B cell (primary cell): ENCODE measurements at regions not wholly inside any gene's neighbourhood (a gene's known extent, or its start where the extent isn't known, plus 50 kb on each side); places are given as distances from the start of the nearest gene placed in this dataset.

Source experiments
- ATAC-seq: fragments of 200-7000 bp; cut with Tn5 transposase; one replicate; pipeline ENCODE4 v1.10.0; 2021; ENCODE audit warnings: low read depth, mild to moderate bottlenecking, moderate number of reproducible peaks, moderate library complexity
- CTCF ChIA-PET: fragments of 350-600 bp; sonication (Branson Sonifier 250); formaldehyde crosslinking; loops from one replicate; lab custom pipeline; 2021; ENCODE audit warnings: antibody characterized with exemption, inconsistent platforms; lab: Charles Lee
- POLR2A ChIA-PET: fragments of 350-600 bp; sonication (Branson Sonifier 250); formaldehyde crosslinking; loops from one replicate; lab custom pipeline; 2021; ENCODE audit warnings: antibody characterized with exemption; lab: Charles Lee
- DNase-seq: peaks from one replicate; pipeline ENCODE4 v3.0.0; 2013
- H2AFZ ChIP-seq: 2 replicates; pipeline ENCODE4 v1.6.1; 2012; ENCODE audit warnings: mild to moderate bottlenecking, low read depth, low read length; ENCODE audit not compliant: insufficient read depth, poor library complexity, severe bottlenecking
- H3K27ac ChIP-seq, 2 donors: 1 replicate in 1 of 2; 2 replicates in 1 of 2; pipeline ENCODE4 v1.5.1; 2012 to 2013; ENCODE audit warnings: low read length in 2 of 2, mild to moderate bottlenecking in 2 of 2, moderate library complexity in 1 of 2
- H3K27me3 ChIP-seq, 4 experiments: fragments of 200-600 bp in 1 of 4; sonication (generic) in 1 of 4; replicated peaks in 1 of 4; 1 replicate in 2 of 4; 2 replicates in 2 of 4; pipeline versions ENCODE4 v1.6.1 to v1.7.0; 2013 to 2016; ENCODE audit warnings: low read length in 3 of 4, mild to moderate bottlenecking in 2 of 4, mixed read lengths in 1 of 4, moderate library complexity in 1 of 4; ENCODE audit not compliant: insufficient read depth in 4 of 4, control insufficient read depth in 3 of 4; ENCODE audit errors: control extremely low read depth in 1 of 4
- H3K36me3 ChIP-seq, 2 experiments: replicated peaks in 1 of 2; 1 replicate in 1 of 2; 2 replicates in 1 of 2; pipeline versions ENCODE4 v1.6.1 to v1.7.1; 2013; ENCODE audit warnings: low read length in 1 of 2; ENCODE audit not compliant: insufficient read depth in 2 of 2, control insufficient read depth in 1 of 2; ENCODE audit errors: control extremely low read depth in 1 of 2, extremely low read depth in 1 of 2
- H3K4me1 ChIP-seq, 2 donors: fragments of 200-600 bp in 1 of 2; sonication (generic) in 1 of 2; 1 replicate in 1 of 2; 2 replicates in 1 of 2; pipeline versions ENCODE4 v1.5.1 to v1.6.1; 2013 to 2017; ENCODE audit warnings: low read length in 2 of 2; ENCODE audit not compliant: control insufficient read depth in 2 of 2, insufficient read depth in 2 of 2
- H3K4me2 ChIP-seq: replicated peaks from 2 replicates; pipeline ENCODE3; 2012; ENCODE audit warnings: mild to moderate bottlenecking, low read depth, low read length; ENCODE audit not compliant: poor library complexity, severe bottlenecking
- H3K4me3 ChIP-seq, 5 experiments: fragments of 200-600 bp in 1 of 5; sonication (generic) in 1 of 5; 1 replicate in 3 of 5; 2 replicates in 2 of 5; pipeline versions ENCODE4 v1.5.1 to v1.7.0; 2011 to 2016; ENCODE audit warnings: low read length in 4 of 5, mild to moderate bottlenecking in 4 of 5, low read depth in 2 of 5, control low read depth in 1 of 5, moderate library complexity in 1 of 5; ENCODE audit not compliant: insufficient read depth in 1 of 5; ENCODE audit errors: control extremely low read depth in 1 of 5, extremely low read depth in 1 of 5
- H3K79me2 ChIP-seq: fragments of 200-600 bp; sonication (generic); one replicate; pipeline ENCODE4 v1.6.0; 2016; ENCODE audit warnings: low read length; ENCODE audit not compliant: control insufficient read depth, insufficient read depth
- H3K9ac ChIP-seq: fragments of 200-600 bp; sonication (generic); 2 replicates; pipeline ENCODE4 v1.6.1; 2017; ENCODE audit warnings: mild to moderate bottlenecking, low read length, moderate library complexity
- H3K9me3 ChIP-seq, 3 donors: one replicate each; pipeline versions ENCODE4 v1.6.1 to v1.7.1; 2013; ENCODE audit warnings: low read length in 2 of 3; ENCODE audit not compliant: control insufficient read depth in 2 of 3, insufficient read depth in 1 of 3; ENCODE audit errors: control extremely low read depth in 1 of 3
- H4K20me1 ChIP-seq: 2 replicates; pipeline ENCODE4 v1.6.0; 2012; ENCODE audit warnings: mild to moderate bottlenecking, low read length; ENCODE audit not compliant: insufficient read depth, control insufficient read depth, poor library complexity, severe bottlenecking
- H3K27ac Mint-ChIP-seq: one replicate; pipeline ENCODE4 v1.8.0; 2021; ENCODE audit warnings: mixed read lengths
- H3K27me3 Mint-ChIP-seq: one replicate; pipeline ENCODE4 v1.8.0; 2021; ENCODE audit warnings: mixed read lengths
- H3K4me1 Mint-ChIP-seq: one replicate; pipeline ENCODE4 v1.8.0; 2021; ENCODE audit warnings: mixed read lengths
- H3K4me3 Mint-ChIP-seq: one replicate; pipeline ENCODE4 v1.8.0; 2021; ENCODE audit warnings: mixed read lengths
- H3K9me3 Mint-ChIP-seq: one replicate; pipeline ENCODE4 v1.8.0; 2022; ENCODE audit warnings: mixed read lengths; ENCODE audit not compliant: insufficient read depth
- CTCF ChIP-seq: fragments of 200-600 bp; IDR thresholded peaks from one replicate; pipeline ENCODE4 v1.8.0; 2022; ENCODE audit warnings: antibody characterized with exemption, mild to moderate bottlenecking
- EZH2 ChIP-seq: IDR thresholded peaks from 2 replicates; pipeline ENCODE4 v1.6.1; 2012; ENCODE audit warnings: borderline replicate concordance, low read depth, mild to moderate bottlenecking, moderate library complexity, low read length; ENCODE audit not compliant: insufficient read depth, poor library complexity, severe bottlenecking
- WGBS: methylation state at CpG from one replicate; pipeline ENCODE4 v1.1.5; 2013; ENCODE audit warnings: missing lambda C conversion rate; ENCODE audit not compliant: insufficient coverage; 5-methylcytosine and 5-hydroxymethylcytosine counted together
- intact Hi-C: fragments of 100-400 bp; cut with micrococcal nuclease; formaldehyde crosslinking; loops from one replicate; pipeline ENCODE4 v1.10.0; 2022

GRCh38 chrX:65034668-65035445 lies 58.6 kb upstream of the ZC4H2 start, which contains the start of gene ZC3H12B:
TSS of gene ZC3H12B (plus strand) at chrX:65034826.
- POLR2A ChIA-PET = no interaction called here
- WGBS = 0% methylated on average over 35 of the region's 69 CpGs
- peak; percentile 90 for ATAC-seq
- Histone ChIP-seq H4K20me1 (no peaks in the 10 kb centered on the region), H3K4me1 (peaks cover 8 to 10% of the 10 kb centered on the region in 2 donors), H3K9me3 (no peaks in the 10 kb centered on the region), H3K27ac (peak within 1 kb of the TSS; percentile 73 to 85), H3K4me2 (peak within 1 kb of the TSS; percentile 67), H3K27me3 (no peaks in the 10 kb centered on the region), H3K79me2 (peaks cover 5% of the 10 kb centered on the region), H3K4me3 (peak within 1 kb of the TSS; percentile 6 to 71 (median 68)), H3K36me3 (no peaks in the 10 kb centered on the region), H3K9ac (peak within 1 kb of the TSS; percentile 74), H2AFZ (peak within 1 kb of the TSS; percentile 75)
- peaks cover 24% of the 10 kb centered on the region for H3K4me1 Mint-ChIP-seq
- no peak for TF ChIP-seq EZH2
- peak; percentile 57 for TF ChIP-seq CTCF
- H3K9me3 Mint-ChIP-seq = no peaks in the 10 kb centered on the region
- H3K27me3 Mint-ChIP-seq = no peaks in the 10 kb centered on the region
- CTCF ChIA-PET = interaction anchor here (1.1 to 1.7 kb wide), 3 partner anchors 59 to 417 kb away, joined by 3 to 9 read pairs (median 7); partner anchors contain the start of gene ZC4H2
- intact Hi-C loops = loop anchor here (1.0 to 10.0 kb wide), 4 partner anchors 59 to 830 kb away; partner anchors contain the start of genes AMER1, LAS1L, MTMR8 and ZC4H2
- H3K4me3 Mint-ChIP-seq = peak within 1 kb of the TSS; percentile 96
- peak; percentile 89 for DNase-seq
- peak within 1 kb of the TSS; percentile 98 for H3K27ac Mint-ChIP-seq

DNA sequence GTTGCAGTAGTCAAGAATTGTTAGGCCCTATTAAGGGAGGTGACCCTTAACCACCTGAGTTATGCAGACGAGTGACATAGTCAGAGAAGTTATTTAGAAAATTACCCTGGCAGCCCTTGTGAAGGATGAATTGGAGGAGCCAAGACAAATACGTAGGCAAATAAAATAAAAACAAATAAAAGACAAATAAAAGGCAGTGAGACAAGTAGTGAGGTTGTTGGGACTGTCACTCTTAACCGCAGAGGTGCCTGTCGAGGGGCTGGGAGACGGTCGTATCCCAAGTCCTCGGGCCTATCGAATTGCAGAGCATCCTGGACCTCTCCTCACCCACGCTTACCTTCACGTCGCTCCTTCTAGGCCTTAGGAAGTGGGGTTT lies 58.0 kb upstream of the ZC4H2 start:
- H2AFZ ChIP-seq = peak overlapping the region; percentile 75
- no peaks in the 10 kb centered on the region for H3K27me3 ChIP-seq
- ChIA-PET CTCF (interaction anchor here (1.2 to 1.7 kb wide), 2 partner anchors 59 to 417 kb away, joined by 7 to 9 read pairs; partner anchors contain the start of gene ZC4H2), POLR2A (no interaction called here)
- intact Hi-C loops = loop anchor here (1.0 to 10.0 kb wide), 4 partner anchors 58 to 829 kb away; partner anchors contain the start of genes AMER1, LAS1L, MTMR8 and ZC4H2
- H3K79me2 ChIP-seq = peaks cover 5% of the 10 kb centered on the region
- no peaks in the 10 kb centered on the region for H3K36me3 ChIP-seq
- TF ChIP-seq EZH2 (no peak), CTCF (no peak)
- DNase-seq = no peak
- H3K9me3 Mint-ChIP-seq = no peaks in the 10 kb centered on the region
- peak overlapping the region; percentile 67 for H3K4me2 ChIP-seq
- H3K27ac ChIP-seq = peak overlapping the region; percentile 55 to 85
- H3K27ac Mint-ChIP-seq = peak overlapping the region; percentile 98
- no peaks in the 10 kb centered on the region for H3K9me3 ChIP-seq
- no peak for ATAC-seq
- H3K4me1 Mint-ChIP-seq = peaks cover 24% of the 10 kb centered on the region
- WGBS = no CpG with 5 or more reads among the region's 11 CpGs
- peak overlapping the region; percentile 96 for H3K4me3 Mint-ChIP-seq
- H3K4me3 ChIP-seq = peak overlapping the region in 4 of 5 experiments; percentile 62 to 71 (median 68)
- H3K4me1 ChIP-seq = peaks cover 8 to 10% of the 10 kb centered on the region in 2 donors
- H4K20me1 ChIP-seq = no peaks in the 10 kb centered on the region
- H3K9ac ChIP-seq = peak overlapping the region; percentile 74
- H3K27me3 Mint-ChIP-seq = no peaks in the 10 kb centered on the region
